HG02798 (cell line): ENCODE measurements at regions not wholly inside any gene's neighbourhood (a gene's known extent, or its start where the extent isn't known, plus 50 kb on each side); places are given as distances from the start of the nearest gene placed in this dataset.

Experiments used
- ATAC-seq: cut with Tn5 transposase; IDR thresholded peaks from one replicate; pipeline ENCODE4 v1.9.1; 2021; ENCODE audit warnings: mild to moderate bottlenecking; ENCODE audit not compliant: unreplicated experiment, poor library complexity

DNA sequence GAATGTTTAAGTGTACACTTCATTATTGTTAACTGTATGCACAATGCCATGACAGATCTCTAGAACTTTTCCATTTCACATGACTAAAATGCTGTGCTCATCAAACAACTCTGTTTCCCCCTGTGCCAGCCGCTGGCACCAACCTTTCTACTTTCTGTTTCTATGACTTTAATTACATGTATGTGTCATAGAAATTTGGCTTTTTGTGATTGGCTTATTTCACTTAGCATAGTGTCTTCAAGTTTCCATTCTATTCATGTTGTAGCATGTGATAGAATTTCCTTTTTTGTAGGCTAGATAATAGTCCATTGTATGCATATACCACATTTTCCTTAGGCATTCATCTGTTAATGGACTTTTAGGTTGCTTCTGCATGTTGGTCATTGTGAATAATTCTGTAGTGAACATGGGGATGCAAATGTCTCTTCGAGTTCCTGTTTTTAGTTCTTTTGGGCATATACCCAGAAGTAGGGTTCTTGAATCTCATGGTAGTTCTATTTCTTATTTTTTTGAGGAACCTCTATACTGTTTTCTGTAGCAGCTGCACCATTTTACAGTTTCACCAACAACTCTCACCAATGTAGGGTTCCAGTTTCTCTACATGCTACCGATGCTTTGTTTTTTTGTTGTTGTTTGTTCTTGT lies 184.4 kb upstream of the DMRT1 start:
- no peak for ATAC-seq

DNA sequence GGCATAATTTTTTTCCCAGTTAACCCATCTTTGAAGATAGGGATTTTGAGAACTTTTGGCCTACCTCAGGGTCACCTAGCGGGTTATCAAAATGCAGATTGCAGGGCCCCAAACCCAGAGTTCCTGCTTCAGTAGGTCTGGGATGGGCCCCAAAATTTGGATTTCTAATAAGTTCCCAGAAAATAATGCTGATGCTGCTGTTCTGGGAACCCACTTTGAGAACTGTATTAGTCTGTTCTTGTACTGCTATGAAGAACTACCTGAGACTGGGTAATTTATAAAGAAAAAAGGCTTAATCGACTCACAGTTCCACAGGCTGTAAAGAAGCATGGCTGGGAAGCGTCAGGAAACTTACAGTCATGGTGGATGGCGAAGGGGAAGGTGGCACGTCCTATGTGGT lies 182.2 kb upstream of the DMRT1 start:
- no peak for ATAC-seq

DNA sequence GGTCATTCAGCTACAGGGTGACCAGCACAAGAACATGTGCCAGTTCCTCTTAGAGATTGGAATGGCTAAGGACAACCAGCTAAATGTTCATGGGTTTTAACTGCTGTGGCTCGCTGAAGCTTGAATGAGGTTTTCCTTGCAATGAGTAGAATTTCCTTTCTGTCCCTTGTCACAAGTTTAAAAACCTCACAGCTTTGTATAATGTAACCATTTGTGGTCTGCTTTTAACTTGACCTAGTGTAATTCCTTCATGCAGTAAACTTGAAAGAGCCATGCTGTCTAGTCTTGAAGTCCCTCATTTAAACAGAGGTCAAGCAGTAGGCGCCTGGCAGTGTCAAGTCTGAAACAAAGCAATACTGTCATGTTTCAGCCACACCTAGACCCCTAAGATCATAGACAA lies 181.3 kb upstream of the DMRT1 start:
- no peak for ATAC-seq

DNA sequence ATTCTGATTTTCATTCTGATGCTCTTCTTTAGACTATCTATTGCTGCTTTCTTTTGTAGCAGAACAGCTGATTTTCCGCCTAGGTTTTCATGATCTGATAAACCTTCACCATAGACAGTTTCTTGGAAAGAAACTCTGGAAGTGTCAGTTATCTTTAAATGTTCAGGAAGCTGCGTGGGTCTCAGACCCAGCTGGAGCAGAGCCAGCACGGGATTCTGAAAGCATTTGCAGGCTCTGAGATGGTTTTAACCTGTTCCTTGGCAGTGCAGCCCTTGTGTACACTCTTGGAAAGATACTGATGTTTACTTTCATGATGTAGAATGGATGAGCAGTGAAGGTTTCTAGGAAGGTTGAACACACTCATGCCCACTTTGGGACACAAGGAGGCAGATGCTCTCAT lies 178.0 kb upstream of the DMRT1 start:
- ATAC-seq, result no peak

- ATAC-seq, result no peak
These were observed 176.2 kb upstream of the DMRT1 start for GRCh38 chr9:665296-665695.

GRCh38 chr9:671997-672396 lies 169.5 kb upstream of the DMRT1 start:
- ATAC-seq, result no peak

- ATAC-seq, result no peak
These were observed 168.6 kb upstream of the DMRT1 start for GRCh38 chr9:672851-673250.

- ATAC-seq, result no peak
These were observed 168.1 kb upstream of the DMRT1 start for GRCh38 chr9:673264-673965.

- no peak for ATAC-seq
These were observed 167.5 kb upstream of the DMRT1 start for GRCh38 chr9:673966-674526.

DNA sequence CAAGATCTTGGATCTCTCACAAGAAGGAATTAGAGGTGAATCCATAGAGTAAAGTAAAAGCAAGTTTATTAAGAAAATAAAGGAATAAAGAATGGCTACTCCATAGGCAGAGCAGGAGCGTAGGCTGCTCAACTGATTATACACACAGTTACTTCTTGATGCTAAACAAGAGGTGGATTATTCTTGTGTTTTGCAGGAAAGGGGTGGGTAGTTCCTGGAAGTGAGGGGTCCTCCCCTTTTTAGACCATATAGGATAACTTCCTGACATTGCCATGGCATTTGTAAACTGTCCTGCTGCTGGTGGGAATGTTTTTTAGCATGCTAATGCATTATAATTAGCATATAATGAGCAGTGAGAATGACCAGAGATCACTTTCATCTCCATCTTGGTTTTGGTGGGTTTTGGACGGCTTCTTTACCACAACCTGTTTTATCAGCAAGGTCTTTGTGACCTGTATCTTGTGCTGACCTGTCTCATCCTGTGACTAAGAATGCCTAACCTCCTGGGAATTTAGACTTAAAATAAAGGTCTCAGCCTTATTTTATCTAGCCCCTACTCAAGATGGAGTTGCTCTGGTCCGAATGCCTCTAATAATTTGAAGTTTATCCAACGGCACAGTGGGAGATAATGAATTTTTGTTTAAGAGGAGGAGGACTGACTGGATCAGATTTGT lies 165.7 kb upstream of the DMRT1 start:
- ATAC-seq, result no peak

GRCh38 chr9:676780-677438 lies 164.6 kb upstream of the DMRT1 start:
- ATAC-seq, result no peak

DNA sequence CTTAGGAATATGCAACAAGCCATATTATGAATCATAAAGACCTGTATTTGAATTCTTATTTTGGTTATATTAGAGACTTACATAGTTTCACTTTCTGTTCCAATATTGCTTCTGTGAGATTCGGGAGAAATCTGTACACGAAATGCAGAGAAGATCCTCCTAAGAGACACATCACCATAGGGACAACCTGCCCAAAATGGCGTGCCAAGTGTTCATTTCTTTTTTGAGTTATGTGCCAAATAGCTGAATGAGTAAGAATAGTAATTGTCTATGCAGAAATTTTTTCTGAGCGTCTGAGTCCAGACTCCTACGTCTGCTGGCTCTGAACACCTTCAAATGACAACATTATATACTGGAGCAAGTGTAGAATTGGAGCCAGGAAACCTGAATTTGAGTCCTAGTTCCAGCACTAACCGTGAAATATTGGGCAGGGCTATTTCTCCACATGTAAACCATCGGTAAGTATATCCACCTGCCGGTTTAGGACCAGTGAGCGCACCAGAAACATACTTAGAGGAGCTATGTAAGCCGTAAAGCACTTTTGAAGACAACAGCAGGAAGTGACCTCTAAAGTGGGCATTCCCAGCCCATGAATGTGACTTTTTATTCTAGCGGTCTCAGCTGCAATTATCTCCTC lies 163.9 kb upstream of the DMRT1 start:
- no peak for ATAC-seq

- ATAC-seq, result no peak
These were observed 162.6 kb upstream of the DMRT1 start for GRCh38 chr9:678897-679296.

- no peak for ATAC-seq
These were observed 162.0 kb upstream of the DMRT1 start for GRCh38 chr9:679462-679861.

DNA sequence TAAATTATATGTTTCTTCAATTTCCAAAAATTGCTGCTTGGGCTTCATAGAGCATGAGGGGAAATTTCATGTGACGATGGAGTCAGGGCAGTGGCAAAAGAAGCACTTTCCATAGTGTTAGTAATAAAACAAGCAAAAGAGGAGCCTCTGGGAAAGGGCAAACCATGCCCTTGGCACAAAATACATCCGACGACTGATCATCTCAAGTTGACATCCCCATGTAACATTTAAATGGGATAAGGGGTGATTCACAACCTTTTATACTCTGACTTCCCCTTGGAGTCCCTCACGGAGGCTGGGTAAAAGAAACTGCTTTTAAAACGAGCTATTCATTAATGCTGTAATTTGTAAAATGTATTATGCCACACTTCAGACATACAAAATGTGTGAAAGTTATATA lies 161.4 kb upstream of the DMRT1 start:
- ATAC-seq, result no peak

GRCh38 chr9:682633-683508 lies 158.6 kb upstream of the DMRT1 start:
- ATAC-seq, result no peak

GRCh38 chr9:683509-684021 lies 157.9 kb upstream of the DMRT1 start:
- ATAC-seq, result no peak

GRCh38 chr9:684054-684890 lies 157.2 kb upstream of the DMRT1 start:
- ATAC-seq, result no peak
